T-helper 2 cell (primary cell): ENCODE measurements at regions not wholly inside any gene's neighbourhood (a gene's known extent, or its start where the extent isn't known, plus 50 kb on each side); places are given as distances from the start of the nearest gene placed in this dataset.
"Not testable (repeated sequence)": the region's sequence is repeated elsewhere in the genome, so short reads cannot be mapped to it uniquely, and the experiment has no call there.

Experiments used
- DNase-seq, 5 experiments: peaks; one replicate each; pipeline versions ENCODE4 v3.0.0 to v3.0.0-alpha.2; 2012 to 2022

DNA sequence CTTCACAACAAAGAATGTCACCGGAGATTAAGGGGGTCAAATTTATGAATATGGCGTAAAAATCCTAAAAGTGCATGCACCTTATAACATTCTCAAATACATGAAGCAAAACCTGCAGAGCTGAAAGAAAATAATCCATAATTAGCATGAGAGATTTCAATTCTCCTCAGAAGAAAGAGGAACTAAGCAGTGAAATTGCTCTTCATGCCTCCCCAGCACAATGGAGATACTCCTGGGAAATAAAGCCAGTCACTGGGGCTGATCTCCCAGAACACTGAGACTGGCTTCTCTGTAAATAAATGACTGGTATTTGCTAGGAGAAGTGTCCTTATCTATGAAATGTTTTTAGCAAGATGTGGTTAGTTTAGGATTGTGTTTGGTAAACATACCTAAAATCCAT is 68.1 kb downstream of the GOLGA6L6 start:
- not testable (repeated sequence) for DNase-seq

DNA sequence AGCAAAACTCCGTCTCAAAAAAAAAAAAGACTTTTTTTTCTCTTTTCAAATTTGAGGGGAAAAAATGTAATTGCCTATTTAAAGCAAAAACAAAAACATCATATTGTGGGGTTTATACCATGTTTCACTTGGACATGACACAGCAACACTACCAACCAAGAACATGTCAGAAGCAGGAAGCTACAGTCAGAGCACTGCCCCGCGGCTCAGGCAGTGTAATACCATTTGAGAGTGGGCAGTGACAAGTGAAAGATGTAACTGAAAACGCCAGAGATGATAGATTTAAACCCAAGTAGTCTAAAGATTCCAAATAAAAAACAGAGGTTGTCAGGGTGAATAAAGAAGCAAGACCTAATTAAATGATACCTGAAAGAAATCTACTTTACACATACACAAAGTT is 68.6 kb downstream of the GOLGA6L6 start:
- DNase-seq: not testable (repeated sequence)

DNA sequence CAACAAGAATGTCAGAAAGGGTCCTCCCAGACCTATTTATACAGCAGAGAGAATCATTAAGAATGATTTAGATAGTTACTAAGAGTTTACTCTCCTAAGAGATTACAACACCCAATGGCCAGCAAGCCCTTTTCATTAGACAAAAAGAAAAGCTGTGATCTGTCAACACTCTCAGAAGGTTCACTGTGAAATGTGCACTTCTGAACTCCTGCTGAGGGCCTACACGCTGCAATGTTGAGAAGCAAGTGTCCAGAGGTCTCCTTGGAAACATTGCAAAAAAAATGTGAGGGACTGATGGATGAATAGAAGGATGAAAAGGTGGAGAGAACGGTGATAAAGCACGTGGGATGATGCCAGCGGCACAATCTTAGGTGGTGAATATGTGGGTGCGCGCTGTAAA is 70.8 kb downstream of the GOLGA6L6 start:
- not testable (repeated sequence) for DNase-seq

DNA sequence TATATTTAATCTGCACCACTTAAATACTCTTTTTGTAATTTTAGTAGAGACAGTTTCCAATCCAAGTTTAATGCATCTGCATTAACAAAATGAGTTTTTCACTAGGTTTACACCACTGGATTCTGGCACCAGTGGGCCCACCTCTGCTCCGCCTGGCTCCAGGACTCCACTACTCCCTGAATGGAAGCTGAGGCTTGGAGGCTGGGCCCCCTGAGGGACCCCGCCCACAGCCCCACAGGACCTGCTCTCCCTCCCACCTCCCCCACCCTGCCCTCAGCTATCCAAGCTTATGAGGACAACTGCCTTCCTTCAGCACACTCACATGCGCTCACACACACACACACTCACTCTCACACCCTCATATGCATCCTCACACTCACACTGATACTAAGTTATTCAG is 100.5 kb downstream of the GOLGA6L6 start:
- not testable (repeated sequence) for DNase-seq

DNA sequence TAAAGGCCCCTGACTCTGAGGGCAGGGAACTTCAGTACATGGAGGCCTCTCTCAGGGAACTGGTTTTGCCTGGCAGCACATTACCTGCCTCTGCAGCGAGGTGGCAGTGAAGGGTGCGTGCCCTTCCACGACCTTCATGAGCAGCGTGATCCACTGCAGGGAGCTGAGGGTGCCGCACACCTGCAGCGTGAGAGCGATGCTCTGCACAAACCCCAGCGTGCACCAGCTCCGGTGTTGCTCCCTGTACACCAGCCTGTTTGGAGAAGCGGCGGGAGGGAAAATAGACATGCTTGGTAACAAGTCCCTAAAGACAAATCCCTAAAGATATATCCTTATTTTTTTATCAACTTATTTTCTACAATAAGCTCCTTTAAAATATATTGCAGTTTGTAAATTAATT is 101.2 kb downstream of the GOLGA6L6 start:
- not testable (repeated sequence) for DNase-seq

DNA sequence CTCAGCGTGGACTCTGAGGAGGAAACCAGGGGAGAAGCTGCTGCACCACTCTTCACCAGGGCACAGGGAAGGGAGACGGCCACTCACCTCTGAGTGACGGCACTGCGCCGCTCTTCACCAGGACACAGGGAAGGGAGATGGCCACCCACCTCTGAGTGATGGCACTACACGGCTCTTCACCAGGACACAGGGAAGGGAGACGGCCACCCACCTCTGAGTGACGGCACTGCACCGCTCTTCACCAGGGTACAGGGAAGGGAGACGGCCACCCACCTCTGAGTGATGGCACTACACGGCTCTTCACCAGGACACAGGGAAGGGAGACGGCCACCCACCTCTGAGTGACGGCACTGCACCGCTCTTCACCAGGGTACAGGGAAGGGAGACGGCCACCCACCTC is 102.5 kb downstream of the GOLGA6L6 start:
- not testable (repeated sequence) for DNase-seq

DNA sequence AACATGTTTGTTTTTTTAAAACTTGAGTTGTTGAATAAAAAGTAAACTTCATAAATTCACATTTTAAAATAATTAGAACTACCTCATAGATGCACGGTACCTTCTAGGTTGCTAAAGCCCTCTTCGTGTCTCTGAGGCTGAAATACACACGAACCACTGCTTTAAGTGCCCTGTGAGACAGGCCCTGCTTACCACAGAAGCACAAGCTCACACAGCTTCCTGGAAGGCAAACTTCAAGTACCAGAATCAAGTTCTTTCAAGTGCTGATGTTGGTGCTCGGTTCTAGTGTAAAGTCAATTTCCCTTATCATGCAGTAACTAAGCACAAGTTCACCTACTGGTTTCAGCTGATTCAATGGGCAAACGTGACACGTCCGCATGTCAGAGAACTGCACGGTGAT is 103.3 kb downstream of the GOLGA6L6 start:
- DNase-seq: not testable (repeated sequence)

DNA sequence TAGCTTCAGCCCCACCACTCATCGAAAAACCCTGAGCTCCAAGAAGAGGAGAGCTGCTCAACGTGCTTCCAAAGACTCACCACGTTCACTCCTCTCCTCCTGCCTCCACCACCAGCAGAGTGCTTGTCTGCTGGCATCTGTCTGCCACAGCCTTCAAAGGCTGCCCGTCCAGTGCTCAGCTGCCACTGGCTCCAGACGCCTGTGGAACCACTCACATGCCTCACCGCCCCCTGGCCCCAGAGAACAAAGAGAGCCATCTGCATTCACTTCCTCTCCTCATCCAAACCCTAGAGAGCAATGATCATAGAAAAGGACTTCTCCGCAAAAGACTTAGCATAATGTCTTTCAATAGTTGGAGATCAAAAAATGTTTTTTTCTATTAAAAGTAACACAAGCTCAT is 108.1 kb downstream of the GOLGA6L6 start:
- not testable (repeated sequence) for DNase-seq

DNA sequence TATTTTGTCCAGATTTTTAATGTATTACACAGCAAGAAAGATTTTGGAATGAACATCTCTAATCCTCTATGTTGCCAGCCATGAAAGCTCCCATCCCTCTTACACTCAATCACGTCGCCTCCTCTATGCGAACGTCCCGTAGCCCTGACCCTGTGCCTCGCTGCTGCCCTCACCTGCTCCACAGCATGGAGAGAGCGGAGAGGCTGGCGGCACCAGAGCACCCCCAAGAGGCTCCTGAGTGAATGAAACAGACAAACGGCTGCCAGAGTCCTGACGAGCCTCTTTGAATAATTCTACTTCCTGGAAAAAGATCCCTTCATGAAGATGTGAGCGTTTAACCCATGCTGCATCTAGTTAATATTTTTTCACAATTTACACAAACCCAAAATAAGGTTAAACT is 111.1 kb downstream of the GOLGA6L6 start:
- DNase-seq: not testable (repeated sequence)

DNA sequence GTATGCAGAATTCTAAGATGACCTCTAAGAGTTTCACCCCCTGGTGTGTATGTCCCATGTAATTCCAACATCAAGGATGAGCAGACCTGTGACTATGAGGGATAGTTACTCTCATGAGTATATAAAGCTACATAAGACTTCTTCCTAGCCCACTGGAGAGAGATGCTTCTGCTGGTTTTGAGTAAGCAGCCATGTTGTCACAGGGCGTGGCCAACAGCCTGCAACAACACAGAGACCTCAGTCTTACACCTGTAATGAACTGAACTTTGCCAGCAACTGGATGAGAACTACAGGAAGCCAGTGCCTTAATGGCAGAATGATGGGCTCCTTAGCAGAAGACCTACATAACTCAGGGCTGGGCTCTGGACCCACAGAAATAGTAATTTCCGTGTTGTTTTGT is 120.9 kb downstream of the GOLGA6L6 start:
- DNase-seq: not testable (repeated sequence)

DNA sequence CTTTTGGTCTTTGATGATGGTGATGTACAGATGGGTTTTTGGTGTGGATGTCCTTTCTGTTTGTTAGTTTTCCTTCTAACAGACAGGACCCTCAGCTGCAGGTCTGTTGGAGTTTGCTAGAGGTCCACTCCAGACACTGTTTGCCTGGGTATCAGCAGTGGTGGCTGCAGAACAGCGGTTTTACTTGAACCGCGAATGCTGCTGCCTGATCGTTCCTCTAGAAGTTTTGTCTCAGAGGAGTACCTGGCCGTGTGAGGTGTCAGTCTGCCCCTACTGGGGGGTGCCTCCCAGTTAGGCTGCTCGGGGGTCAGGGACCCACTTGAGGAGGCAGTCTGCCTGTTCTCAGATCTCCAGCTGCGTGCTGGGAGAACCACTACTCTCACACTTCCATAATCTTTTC is 125.0 kb downstream of the GOLGA6L6 start:
- DNase-seq: not testable (repeated sequence)

DNA sequence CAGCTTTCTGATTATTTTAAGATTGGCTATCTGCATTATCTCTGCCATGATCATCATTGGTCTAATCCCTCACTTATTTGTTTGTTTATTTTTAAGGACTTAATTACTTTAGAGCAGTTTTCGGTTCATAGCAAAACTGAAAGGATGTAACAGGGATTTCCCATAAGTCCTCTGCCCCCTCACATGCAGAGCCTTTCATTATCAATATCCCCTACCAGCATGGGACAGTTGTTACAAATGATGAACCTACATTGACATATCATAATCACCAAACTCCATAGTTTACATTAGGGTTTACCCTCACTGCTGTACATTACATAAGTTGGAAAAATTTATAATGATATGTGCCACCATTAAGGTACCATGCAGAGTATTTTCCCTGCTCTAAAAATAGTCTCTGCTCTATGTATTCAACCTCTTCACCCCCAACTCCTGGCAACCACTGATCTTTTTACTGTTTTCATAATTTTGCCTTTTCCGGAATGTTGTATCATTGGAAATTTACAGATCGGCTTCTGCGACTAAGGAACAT is 131.9 kb downstream of the GOLGA6L6 start:
- DNase-seq: not testable (repeated sequence)

DNA sequence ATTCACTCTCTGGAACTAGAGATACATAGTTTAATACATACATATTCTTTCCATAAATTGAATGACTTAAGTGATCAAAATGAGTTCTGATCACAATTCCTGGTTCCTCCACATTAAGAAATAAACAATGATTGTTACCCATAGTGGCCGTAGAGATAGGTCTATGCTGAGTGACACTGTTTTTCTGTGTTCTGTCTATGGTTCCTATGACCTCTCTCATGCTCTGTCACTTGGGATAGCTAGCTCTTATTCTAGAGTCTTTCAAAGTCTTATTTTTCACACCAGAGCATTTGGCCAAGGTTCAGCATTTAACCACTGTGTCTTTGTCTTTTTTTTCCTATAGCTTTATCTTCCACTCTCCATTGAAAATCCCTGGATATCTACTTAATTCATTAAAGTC is 132.4 kb downstream of the GOLGA6L6 start:
- no peak for DNase-seq

DNA sequence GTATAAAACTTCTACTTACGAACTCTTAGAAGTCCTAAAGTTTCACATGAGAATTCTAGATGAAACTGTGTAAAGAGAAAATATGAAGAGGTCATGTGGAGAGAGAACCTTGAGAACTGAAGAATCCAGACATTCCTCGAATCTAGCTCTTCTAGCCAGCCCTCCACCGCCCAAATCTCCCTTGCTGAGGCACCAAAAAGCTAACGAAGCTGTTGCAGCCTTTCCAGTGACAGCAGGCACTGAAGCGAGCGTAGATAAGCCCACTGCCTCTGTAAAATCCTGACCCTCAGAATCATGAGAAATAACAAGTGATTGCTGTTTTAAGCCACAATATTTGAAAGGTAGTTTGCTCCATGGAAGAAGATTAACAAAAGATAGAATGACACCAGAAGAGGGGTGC is 134.0 kb downstream of the GOLGA6L6 start:
- DNase-seq: no peak

DNA sequence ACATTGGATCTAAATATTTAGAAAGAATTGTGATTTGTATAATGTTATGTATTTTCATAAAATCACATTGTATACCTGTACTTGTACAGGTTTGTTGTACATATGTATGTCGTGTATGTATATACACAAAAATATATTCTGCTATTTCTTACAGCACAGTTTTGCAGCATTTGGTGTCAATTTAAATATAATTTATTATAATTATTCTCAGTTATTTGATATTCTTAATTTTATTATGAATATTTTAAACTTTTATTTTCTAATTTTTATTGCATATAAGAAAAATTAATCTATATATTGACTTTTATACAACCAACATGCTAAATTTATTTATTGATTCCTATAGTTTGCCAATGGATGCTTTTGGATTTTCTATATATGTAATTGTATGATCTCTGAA is 137.0 kb downstream of the GOLGA6L6 start:
- DNase-seq: not testable (repeated sequence)

DNA sequence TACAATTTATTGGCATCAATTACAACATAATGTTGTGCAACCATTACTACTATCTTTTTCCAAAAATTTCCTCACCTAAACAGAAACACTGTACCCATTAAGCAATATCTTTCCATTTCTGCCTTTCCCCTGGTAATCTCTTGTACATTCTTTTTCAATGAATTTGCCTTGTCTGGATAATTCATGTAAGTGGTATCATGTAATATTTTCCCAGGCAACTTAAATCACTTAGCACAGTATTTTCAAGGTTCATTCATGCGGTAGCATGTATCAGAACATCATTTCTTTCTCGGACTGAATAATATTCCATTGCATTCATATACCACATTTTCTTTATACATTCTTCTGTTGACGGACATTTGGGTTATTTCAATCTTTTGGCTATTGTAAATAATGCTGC is 139.0 kb downstream of the GOLGA6L6 start:
- DNase-seq: not testable (repeated sequence)

DNA sequence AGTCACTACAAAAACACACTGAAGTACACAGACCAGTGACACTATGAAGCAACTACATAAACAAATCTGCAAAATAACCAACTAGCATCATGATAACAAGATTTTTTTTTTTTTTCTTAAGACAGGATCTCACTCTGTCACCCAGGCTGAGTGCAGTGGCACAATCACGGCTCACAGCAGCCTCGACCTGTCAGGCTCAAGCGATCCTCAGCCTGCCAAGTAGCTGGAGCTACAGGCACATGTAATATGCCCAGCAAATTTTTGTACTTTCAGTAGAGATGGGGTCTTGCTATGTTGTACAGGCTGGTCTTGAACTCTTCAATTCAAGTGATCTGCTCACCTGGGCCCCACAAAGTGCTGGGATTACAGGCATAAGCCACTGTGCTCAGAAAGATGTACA is 140.5 kb downstream of the GOLGA6L6 start:
- DNase-seq: not testable (repeated sequence)

DNA sequence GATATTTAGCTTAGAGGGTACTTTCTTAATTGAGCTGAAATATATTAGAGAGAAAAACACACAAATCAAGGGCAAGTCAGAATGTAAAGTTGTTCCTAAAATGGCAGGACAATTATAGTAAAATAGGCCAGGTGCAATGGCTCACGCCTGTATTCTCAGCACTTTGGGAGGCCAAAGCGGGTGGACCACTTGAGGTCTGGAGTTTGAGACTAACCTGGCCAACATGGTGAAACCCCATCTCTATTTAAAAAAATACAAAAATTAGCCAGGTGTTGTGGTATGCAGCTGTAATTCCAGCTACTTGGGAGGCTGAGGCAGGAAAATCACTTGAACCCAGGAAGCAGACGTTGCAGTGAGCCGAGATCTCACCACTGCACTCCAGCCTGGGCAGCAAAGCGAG is 142.9 kb downstream of the GOLGA6L6 start:
- not testable (repeated sequence) for DNase-seq

DNA sequence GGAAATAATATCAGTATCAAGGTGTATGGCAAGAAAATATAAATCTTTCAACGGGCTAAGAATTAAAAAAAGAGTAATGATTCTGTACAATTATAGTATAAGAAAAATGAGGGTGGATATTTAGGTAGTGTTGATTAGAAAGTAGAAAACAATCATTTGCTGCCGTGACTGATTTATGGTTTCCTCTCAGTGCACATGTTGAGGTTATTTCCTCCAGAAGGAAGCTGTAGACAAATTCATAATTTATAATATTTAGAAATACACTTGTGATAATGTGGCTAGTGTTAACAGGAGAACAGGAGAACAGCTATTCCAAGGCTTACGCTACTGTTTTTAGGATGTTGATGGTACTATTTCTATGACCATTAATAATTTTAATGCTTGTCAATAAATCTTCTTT is 153.4 kb downstream of the GOLGA6L6 start:
- DNase-seq: not testable (repeated sequence)

DNA sequence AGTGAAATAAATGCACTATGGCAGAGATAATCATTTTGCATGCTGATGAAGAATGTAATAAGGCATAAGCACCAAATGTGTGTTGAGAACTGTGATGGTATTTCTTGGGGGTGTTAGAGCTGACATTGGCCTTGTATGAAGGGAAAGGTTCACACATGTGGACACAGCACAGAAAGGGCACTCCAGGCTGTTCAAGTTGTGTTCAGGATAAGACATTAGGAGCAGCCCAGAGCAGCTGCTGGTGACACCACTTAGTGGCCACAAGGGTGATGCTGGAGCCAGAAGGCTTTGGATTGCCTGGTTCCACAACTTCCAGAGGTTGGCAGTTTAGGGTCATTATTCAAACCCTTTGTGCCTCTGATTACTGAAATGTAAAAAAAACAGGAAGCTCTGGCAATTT is 155.4 kb downstream of the GOLGA6L6 start:
- no peak for DNase-seq

DNA sequence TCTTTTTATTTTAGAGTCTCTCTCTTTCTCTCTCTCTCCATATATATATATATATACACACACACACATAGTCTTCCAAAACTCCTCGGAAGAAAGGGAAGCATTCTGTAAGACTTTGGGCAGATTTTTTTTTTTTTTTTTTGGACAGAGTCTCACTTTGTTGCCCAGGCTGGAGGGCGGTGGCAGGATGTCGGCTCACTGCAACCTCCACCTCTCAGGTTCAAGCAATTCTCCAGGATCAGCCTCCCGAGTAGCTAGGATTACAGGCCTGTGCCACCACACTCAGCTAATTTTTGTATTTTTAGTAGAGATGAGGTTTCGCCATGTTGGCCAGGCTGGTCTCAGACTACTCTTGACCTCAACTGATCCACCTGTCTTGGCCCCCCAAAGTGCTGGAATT is 161.4 kb downstream of the GOLGA6L6 start:
- DNase-seq: not testable (repeated sequence)

DNA sequence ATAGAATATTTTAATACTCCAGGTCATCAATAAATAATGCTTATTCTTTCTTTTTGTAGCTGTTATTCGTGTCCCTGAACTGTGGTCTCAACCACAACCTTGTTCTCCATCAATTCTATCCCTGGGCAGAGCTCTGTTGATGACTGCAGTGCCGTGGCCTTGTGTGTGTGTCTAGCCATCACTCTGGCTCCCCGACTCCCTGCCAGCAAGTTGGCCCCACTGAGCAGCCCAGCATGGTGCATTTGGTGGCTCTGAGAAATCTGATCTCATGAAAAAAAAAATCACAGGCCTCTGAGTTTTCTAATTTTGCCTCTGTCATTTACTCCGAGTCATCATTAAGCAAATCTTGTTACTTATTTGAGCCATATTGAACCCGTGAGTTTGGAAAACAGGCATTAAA is 164.7 kb downstream of the GOLGA6L6 start:
- no peak for DNase-seq

DNA sequence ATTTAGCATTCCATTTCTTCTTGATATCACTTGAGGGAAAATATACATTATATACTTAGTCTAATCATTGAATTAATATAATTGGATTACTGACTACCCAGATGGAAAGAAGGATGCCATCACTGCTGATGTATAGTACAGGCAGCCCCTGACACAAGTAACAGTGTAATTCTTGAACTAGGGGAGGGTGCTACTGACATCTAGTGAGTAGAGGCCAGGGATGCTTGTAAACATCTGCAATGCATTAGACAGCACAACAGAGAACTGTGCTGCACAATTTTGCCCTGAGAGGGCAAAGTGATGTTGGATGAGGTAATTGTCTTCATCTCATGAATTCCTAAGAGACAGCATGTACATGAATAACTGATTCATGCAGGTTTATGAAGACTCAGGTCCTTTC is 169.2 kb downstream of the GOLGA6L6 start:
- not testable (repeated sequence) for DNase-seq

DNA sequence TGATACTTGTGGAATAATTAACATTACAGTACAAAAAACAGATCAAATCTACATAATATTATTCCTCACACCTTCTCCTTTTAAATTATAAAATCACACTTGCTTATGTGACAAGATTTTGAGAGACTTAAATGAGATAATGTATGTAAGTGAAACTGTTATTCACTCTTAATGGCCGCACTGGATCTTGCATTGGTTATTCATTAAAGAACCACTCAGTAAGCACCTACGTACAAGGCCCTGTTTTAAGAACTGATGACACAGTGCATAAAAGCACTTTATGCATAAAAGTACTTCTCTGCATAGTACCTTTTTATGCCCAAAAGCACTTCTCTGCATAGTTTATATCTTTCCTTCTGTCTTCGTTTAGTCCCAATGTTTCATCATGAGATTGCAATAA is 172.1 kb downstream of the GOLGA6L6 start:
- DNase-seq: no peak

DNA sequence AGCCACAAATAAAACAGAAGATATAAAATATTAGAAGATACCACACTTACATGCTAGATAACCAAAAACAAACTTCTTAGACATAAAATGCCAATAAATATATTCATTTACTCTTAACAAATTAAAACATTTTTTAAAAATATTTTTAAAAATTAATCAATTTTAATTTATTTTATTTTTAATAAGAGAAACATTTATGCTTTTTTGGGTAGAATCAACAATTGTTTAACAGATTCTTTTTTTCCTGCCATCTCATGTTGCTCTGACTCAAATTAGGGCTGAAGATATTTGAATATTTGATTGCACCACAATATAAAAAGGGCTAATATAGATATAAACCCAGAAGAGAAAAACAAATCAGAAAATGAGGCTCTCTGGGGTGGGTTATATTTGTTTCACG is 172.6 kb downstream of the GOLGA6L6 start:
- DNase-seq: no peak
